Stimulated activated CD4-positive, alpha-beta T cell treated with anti-CD3 and anti-CD28 coated beads, TNF-alpha, amount 100 ng/mL, for 4 hours (primary cell): ENCODE measurements at regions not wholly inside any gene's neighbourhood (a gene's known extent, or its start where the extent isn't known, plus 50 kb on each side); places are given as distances from the start of the nearest gene placed in this dataset.

Experiments
- DNase-seq, 3 experiments: peaks; one replicate each; pipeline ENCODE4 v3.0.0-alpha.2; 2020; ENCODE audit warnings: low read depth in 3 of 3

- no peak for DNase-seq
These were observed 260.3 kb upstream of the MAN1A1 start for GRCh38 chr6:119609865-119610264.

GRCh38 chr6:119608994-119609393 is 259.4 kb upstream of the MAN1A1 start:
- no peak for DNase-seq

- no peak for DNase-seq
These were observed 254.6 kb upstream of the MAN1A1 start for GRCh38 chr6:119604124-119604523.

- no peak for DNase-seq
These were observed 253.9 kb upstream of the MAN1A1 start for GRCh38 chr6:119603501-119603900.

GRCh38 chr6:119602215-119603178 is 252.9 kb upstream of the MAN1A1 start:
- DNase-seq, result no peak

GRCh38 chr6:119598883-119599282 is 249.3 kb upstream of the MAN1A1 start:
- no peak for DNase-seq

- DNase-seq, result no peak
These were observed 245.3 kb upstream of the MAN1A1 start for GRCh38 chr6:119594907-119595306.

DNA sequence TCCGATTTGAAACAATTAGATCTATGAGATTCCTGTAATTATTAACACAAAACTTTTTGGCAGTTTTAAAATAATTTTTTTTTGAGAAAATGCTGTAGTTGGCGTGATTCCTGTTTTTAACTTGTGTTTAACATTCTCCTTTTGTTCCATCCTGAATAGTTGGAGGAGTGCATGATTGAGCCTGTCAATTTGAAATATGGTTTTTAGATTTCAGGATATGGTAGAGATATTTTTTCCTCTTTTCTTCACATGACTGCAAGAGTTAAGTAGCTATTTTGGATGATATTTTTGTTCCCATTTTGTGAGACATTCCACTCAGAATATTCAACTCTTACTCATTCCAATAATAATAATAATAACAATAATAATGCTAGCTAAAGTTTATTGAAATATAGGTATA is 241.7 kb upstream of the MAN1A1 start:
- no peak for DNase-seq

GRCh38 chr6:119590066-119590465 is 240.5 kb upstream of the MAN1A1 start:
- no peak for DNase-seq

- no peak for DNase-seq
These were observed 238.0 kb upstream of the MAN1A1 start for GRCh38 chr6:119587537-119587936.

GRCh38 chr6:119586250-119586882 is 236.8 kb upstream of the MAN1A1 start:
- DNase-seq, result no peak

GRCh38 chr6:119584088-119584487 is 234.5 kb upstream of the MAN1A1 start:
- no peak for DNase-seq

DNA sequence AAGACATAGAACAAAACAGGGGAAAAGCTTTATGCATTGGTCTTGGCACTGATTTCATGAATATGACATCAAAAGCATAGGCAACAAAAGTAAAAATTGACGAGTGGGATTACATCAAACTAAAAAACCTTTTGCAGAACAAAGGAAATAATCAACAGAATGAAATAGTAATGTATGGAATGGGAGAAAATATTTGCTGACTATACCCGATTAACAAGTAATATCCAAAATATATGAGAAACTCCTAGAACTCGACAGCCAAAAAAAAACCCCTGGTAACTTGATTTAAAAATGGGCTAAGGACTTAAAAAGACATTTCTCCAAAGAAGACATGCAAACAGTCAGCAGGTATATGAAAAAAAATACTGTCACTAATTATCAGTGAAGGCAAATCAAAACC is 231.7 kb upstream of the MAN1A1 start:
- no peak for DNase-seq

GRCh38 chr6:119575721-119576120 is 226.2 kb upstream of the MAN1A1 start:
- no peak for DNase-seq

DNA sequence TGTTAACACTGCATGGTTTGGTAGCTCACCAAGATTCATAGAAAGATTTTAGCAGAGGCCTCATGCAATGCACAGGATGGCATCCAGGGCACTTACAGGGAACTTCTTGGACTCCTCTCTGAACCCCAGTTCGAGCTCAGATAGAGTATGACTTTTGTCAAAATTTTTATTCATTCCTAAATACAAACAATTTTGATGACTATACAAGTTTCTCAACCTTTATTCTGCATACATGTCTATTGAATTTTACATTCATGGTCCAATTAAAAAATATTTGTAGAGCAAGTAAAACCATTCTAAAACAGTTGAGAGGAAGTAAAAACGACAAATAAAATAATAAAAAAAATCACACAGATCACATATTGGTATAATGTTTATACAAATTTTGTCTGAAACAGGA is 219.0 kb upstream of the MAN1A1 start:
- DNase-seq, result no peak

DNA sequence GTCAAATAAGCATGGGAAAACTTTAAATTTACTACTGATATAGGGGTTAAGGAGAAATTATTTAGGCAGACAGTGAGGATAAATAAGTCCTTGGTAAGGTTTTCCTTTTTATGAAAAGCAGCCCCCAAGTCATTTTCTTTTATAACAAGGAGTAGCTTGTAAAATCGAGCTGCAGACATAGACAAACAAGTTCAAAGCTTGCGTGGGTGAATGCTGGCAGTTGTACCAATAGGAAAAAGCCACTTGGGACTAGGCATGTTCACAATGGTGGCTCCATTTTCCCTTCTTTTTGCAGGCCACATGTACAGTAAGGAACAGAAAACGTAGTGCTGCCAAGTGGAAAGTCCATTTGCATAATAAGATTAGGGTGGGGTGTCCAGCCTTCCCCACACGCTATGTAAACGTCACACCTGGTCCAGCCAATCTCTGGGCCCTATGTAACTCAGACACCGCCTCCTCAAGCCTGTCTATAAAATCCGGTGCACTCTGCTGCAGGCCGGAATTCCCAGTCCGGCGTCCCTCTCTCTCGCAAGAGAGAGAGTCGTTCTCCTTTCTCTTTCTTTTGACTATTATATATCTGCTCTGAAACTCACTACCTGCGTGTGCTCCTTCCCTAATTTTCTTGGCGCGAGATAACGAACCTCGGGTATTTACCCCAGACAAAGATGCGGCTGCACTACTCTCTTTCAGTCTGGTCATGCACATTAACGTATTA is 217.1 kb upstream of the MAN1A1 start:
- no peak for DNase-seq

GRCh38 chr6:119565893-119566292 is 216.3 kb upstream of the MAN1A1 start:
- no peak for DNase-seq

GRCh38 chr6:119562168-119562567 is 212.6 kb upstream of the MAN1A1 start:
- no peak for DNase-seq

DNA sequence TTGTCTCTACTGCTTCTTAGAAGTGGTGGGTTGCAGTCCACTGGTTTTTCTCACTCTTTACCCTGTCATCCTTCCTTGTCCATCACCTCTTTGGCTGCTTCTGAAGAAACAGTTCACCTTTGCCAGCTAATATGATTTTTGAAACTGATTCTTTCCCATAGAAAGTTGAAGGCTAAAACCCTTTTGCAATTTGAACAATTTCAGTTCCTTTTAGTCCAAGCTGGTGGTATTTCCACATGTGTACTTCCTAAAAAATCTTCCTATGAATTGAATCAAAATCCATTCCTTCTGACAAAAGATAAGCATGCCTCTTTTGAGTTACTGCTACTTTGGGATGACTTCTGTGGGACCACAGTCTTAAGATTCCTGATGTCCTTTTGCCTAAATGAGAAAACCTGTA is 210.0 kb upstream of the MAN1A1 start:
- no peak for DNase-seq

DNA sequence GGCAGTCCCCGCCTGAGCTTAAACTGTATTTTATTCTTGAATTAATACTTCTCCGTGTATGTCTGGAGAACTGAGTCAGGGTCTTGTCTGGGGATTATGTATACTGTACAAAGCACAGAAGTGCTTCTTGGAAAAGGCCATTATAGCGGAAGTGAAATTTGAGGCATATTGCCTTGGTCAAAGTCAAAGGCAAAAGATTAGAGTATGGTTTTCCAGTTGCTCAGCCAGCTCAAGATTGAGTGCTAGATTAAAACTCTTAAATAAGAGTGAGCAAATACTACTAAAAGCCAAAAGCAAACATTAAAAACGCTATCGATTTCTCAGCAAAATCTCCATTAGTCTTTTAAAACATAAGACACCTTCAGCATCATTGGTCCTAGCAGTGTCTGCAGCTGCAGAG is 207.7 kb upstream of the MAN1A1 start:
- no peak for DNase-seq

DNA sequence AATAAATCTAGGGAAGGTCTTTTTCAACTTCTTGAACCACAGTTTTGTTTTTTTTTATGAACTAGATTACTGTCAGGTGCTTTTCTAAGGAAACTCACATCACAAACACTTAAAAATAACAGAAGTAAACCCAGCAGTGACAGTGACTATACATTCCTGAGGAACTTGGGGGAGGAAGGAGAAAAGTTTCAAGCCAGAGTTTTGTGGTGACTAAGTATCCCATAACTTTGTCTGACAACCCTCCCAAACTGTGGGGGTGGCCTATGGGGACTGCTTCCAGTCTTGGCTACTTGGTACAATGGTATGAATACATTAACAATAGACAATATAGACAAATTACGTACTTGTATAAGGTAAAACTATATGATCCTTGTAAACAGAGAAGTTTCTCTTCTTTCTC is 202.5 kb upstream of the MAN1A1 start:
- no peak for DNase-seq

DNA sequence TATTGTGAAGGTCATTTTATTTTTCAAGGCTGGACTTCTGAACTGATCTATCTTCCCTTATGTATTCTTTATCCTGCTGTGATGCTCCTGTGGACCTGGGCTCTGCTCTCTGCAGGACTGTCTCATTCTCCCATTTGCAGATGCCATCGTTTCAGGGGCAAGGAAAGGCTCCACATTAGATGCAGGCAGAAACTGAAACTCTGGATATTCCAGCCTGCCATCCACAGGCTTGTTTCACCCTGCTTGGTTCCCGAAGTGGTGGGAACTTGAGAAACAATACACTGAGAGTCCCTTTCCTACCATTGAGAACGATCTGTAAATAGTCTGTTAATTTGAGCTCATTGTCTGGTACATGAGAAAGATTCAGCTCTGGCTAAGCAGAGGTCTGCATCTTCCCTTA is 197.5 kb upstream of the MAN1A1 start:
- no peak for DNase-seq

DNA sequence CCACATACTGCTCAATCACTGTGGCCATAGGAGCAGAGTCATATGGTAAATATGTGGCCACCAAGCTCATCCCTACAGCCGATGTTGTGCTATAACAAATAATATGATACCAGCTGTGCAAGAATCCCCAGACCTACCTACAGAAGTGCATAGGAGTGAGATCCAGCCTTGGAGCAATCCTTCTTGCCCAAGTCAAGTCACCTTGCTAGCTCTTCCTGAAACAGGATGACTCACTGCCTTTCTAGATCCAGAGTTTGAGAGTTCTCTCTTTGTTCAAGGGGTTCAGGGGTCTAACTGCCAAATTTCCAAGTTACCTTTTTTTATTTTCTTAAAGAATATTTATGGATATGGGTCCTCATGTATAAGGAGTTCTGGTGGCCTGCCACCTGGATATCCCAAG is 195.7 kb upstream of the MAN1A1 start:
- no peak for DNase-seq
